HG03280 (cell line): ENCODE measurements at regions not wholly inside any gene's neighbourhood (a gene's known extent, or its start where the extent isn't known, plus 50 kb on each side); places are given as distances from the start of the nearest gene placed in this dataset.
A peak's percentile ranks its signal among the peaks of the same experiment; 100 is the strongest.
"Not testable (repeated sequence)": the region's sequence is repeated elsewhere in the genome, so short reads cannot be mapped to it uniquely, and the experiment has no call there.

ENCODE experiments used
- ATAC-seq: cut with Tn5 transposase; IDR thresholded peaks from one replicate; pipeline ENCODE4 v1.9.1; 2021; ENCODE audit warnings: mild to moderate bottlenecking, moderate library complexity; ENCODE audit not compliant: unreplicated experiment

- ATAC-seq, result no peak
Observed at GRCh38 chr6:37580176-37580955, 80.7 kb upstream of the CCDC167 start.

GRCh38 chr6:37579444-37580067 is 79.9 kb upstream of the CCDC167 start:
- ATAC-seq, result no peak

GRCh38 chr6:37578104-37578503 is 78.4 kb upstream of the CCDC167 start:
- ATAC-seq, result no peak

GRCh38 chr6:37576336-37576737 is 76.6 kb upstream of the CCDC167 start:
- no peak for ATAC-seq

- no peak for ATAC-seq
Observed at GRCh38 chr6:37575221-37575620, 75.5 kb upstream of the CCDC167 start.

- ATAC-seq, result no peak
Observed at GRCh38 chr6:37572334-37572733, 72.6 kb upstream of the CCDC167 start.

GRCh38 chr6:37570482-37571133 is 70.9 kb upstream of the CCDC167 start:
- ATAC-seq, result no peak

GRCh38 chr6:37569743-37570481 is 70.2 kb upstream of the CCDC167 start:
- no peak for ATAC-seq

- no peak for ATAC-seq
Observed at GRCh38 chr6:37569317-37569716, 69.6 kb upstream of the CCDC167 start.

- ATAC-seq, result no peak
Observed at GRCh38 chr6:37566950-37567349, 67.3 kb upstream of the CCDC167 start.

GRCh38 chr6:37566111-37566949 is 66.6 kb upstream of the CCDC167 start:
- peak; percentile 49 for ATAC-seq

- ATAC-seq, result no peak
Observed at GRCh38 chr6:37565267-37566110, 65.8 kb upstream of the CCDC167 start.

- not testable (repeated sequence) for ATAC-seq
Observed at GRCh38 chr6:37562926-37563288, 63.2 kb upstream of the CCDC167 start.

GRCh38 chr6:37561361-37561760 is 61.7 kb upstream of the CCDC167 start:
- ATAC-seq, result no peak

GRCh38 chr6:37560737-37561103 is 61.0 kb upstream of the CCDC167 start:
- ATAC-seq, result no peak

GRCh38 chr6:37559501-37559900 is 59.8 kb upstream of the CCDC167 start:
- ATAC-seq, result no peak

- no peak for ATAC-seq
Observed at GRCh38 chr6:37559050-37559449, 59.4 kb upstream of the CCDC167 start.

GRCh38 chr6:37558646-37559045 is 59.0 kb upstream of the CCDC167 start:
- ATAC-seq, result no peak

GRCh38 chr6:37558168-37558567 is 58.5 kb upstream of the CCDC167 start:
- no peak for ATAC-seq

GRCh38 chr6:37557645-37558114 is 58.0 kb upstream of the CCDC167 start:
- ATAC-seq, result no peak
